A673 (cell line): ENCODE measurements at regions not wholly inside any gene's neighbourhood (a gene's known extent, or its start where the extent isn't known, plus 50 kb on each side); places are given as distances from the start of the nearest gene placed in this dataset.

Experiments used
- BruUV-seq: library from RNA; stranded (reverse); fragments of 400-500 nt; replicated peaks from 2 replicates; lab custom pipeline; 2021; lab: Mats Ljungman, UMichigan
- CTCF ChIA-PET: fragments of 300-600 bp; sonication (Branson Sonifier 250); formaldehyde crosslinking; loops from one replicate; lab custom pipeline; 2022; ENCODE audit warnings: antibody characterized with exemption; lab: Charles Lee
- POLR2A ChIA-PET: fragments of 300-600 bp; sonication (Branson Sonifier 250); formaldehyde crosslinking; loops from one replicate; lab custom pipeline; 2022; ENCODE audit warnings: antibody characterized with exemption; ENCODE audit not compliant: low non-redundant PET; lab: Charles Lee
- DNase-seq: peaks from one replicate; pipeline ENCODE4 v3.0.0-alpha.2; 2015; ENCODE audit warnings: low spot score
- H3K27ac ChIP-seq: fragments of 200-600 bp; sonication (generic); 2 replicates; pipeline ENCODE4 v1.5.1; 2016; ENCODE audit warnings: mixed run types, low read depth, mild to moderate bottlenecking, mixed read lengths, antibody characterized with exemption, low read length; ENCODE audit not compliant: poor library complexity, severe bottlenecking
- H3K27me3 ChIP-seq: fragments of 200-600 bp; sonication (generic); replicated peaks from 2 replicates; pipeline ENCODE4 v1.6.1; 2017; ENCODE audit warnings: mixed run types, low read depth, mild to moderate bottlenecking, mixed read lengths, antibody characterized with exemption, low read length; ENCODE audit not compliant: insufficient read depth, poor library complexity
- H3K36me3 ChIP-seq: fragments of 200-600 bp; sonication (generic); 2 replicates; pipeline ENCODE4 v1.6.1; 2016; ENCODE audit warnings: mixed run types, mild to moderate bottlenecking, mixed read lengths, antibody characterized with exemption, low read length; ENCODE audit not compliant: insufficient read depth, poor library complexity, severe bottlenecking
- H3K4me1 ChIP-seq: fragments of 200-600 bp; sonication (generic); 2 replicates; pipeline ENCODE4 v1.6.1; 2017; ENCODE audit warnings: mixed run types, mild to moderate bottlenecking, mixed read lengths, antibody characterized with exemption, low read length; ENCODE audit not compliant: insufficient read depth, poor library complexity, severe bottlenecking
- H3K4me3 ChIP-seq: fragments of 200-600 bp; sonication (generic); 2 replicates; pipeline ENCODE4 v1.5.1; 2016; ENCODE audit warnings: low read depth, mixed run types, mild to moderate bottlenecking, mixed read lengths, low read length; ENCODE audit not compliant: poor library complexity, severe bottlenecking
- H3K9me3 ChIP-seq: fragments of 200-600 bp; sonication (generic); 2 replicates; pipeline ENCODE4 v1.6.1; 2016; ENCODE audit warnings: mixed run types, low read depth, mild to moderate bottlenecking, mixed read lengths, antibody characterized with exemption, low read length; ENCODE audit not compliant: poor library complexity, severe bottlenecking
- CTCF ChIP-seq: fragments of 300-800, 200-600 bp; sonication (generic); conservative IDR thresholded peaks from 2 replicates; pipeline ENCODE4 v1.5.1; 2017; ENCODE audit warnings: low read depth, mild to moderate bottlenecking, antibody characterized with exemption, low read length, moderate library complexity, mixed read lengths
- EZH2 ChIP-seq: fragments of 200-600 bp; sonication (generic); IDR thresholded peaks from 2 replicates; pipeline ENCODE4 v1.6.1; 2017; ENCODE audit warnings: borderline replicate concordance, low read depth, mild to moderate bottlenecking, mixed read lengths, antibody characterized with exemption, low read length; ENCODE audit not compliant: poor library complexity, severe bottlenecking
- intact Hi-C: fragments of 100-400 bp; cut with micrococcal nuclease; formaldehyde crosslinking; loops from one replicate; pipeline ENCODE4 v1.10.0; 2022; ENCODE audit not compliant: unreplicated experiment

GRCh38 chr1:55819011-55819410, 603.8 kb upstream of the USP24 start:
- Histone ChIP-seq H3K4me1 (no peaks in the 10 kb centered on the region), H3K27ac (no peak overlapping the region), H3K9me3 (no peaks in the 10 kb centered on the region), H3K36me3 (no peaks in the 10 kb centered on the region), H3K4me3 (no peak overlapping the region), H3K27me3 (no peaks in the 10 kb centered on the region)
- TF ChIP-seq EZH2 (no peak), CTCF (no peak)
- no TSS peak for BruUV-seq
- intact Hi-C loops = no loop called here
- DNase-seq = no peak
- ChIA-PET POLR2A (no interaction called here), CTCF (no interaction called here)

GRCh38 chr1:55816456-55817426, 601.6 kb upstream of the USP24 start:
- no peaks in the 10 kb centered on the region for H3K36me3 ChIP-seq
- no peak overlapping the region for H3K27ac ChIP-seq
- no peak overlapping the region for H3K4me3 ChIP-seq
- intact Hi-C loops = no loop called here
- ChIA-PET POLR2A (no interaction called here), CTCF (no interaction called here)
- DNase-seq = no peak
- H3K9me3 ChIP-seq = no peaks in the 10 kb centered on the region
- H3K27me3 ChIP-seq = no peaks in the 10 kb centered on the region
- no peaks in the 10 kb centered on the region for H3K4me1 ChIP-seq
- BruUV-seq = no TSS peak
- TF ChIP-seq EZH2 (no peak), CTCF (no peak)

- no peak for DNase-seq
- BruUV-seq = no TSS peak
- no peaks in the 10 kb centered on the region for H3K36me3 ChIP-seq
- CTCF ChIA-PET = no interaction called here
- TF ChIP-seq CTCF (no peak), EZH2 (no peak)
- no peaks in the 10 kb centered on the region for H3K4me1 ChIP-seq
- POLR2A ChIA-PET = no interaction called here
- H3K9me3 ChIP-seq = no peaks in the 10 kb centered on the region
- no peaks in the 10 kb centered on the region for H3K27me3 ChIP-seq
- H3K4me3 ChIP-seq = no peak overlapping the region
- H3K27ac ChIP-seq = no peak overlapping the region
- intact Hi-C loops = no loop called here
Measured at GRCh38 chr1:55815745-55816455, 600.7 kb upstream of the USP24 start.
